Endothelial cell of umbilical vein (primary cell): ENCODE measurements at regions not wholly inside any gene's neighbourhood (a gene's known extent, or its start where the extent isn't known, plus 50 kb on each side); places are given as distances from the start of the nearest gene placed in this dataset.

ENCODE experiments used
- BruUV-seq: library from RNA; stranded (reverse); fragments of 400-500 nt; replicated peaks from 2 replicates; lab custom pipeline; 2021; lab: Mats Ljungman, UMichigan
- CTCF ChIA-PET: fragments of 300-600, 350-600 bp; sonication (Branson Sonifier 250); formaldehyde crosslinking; loops from one replicate; lab custom pipeline; 2021; ENCODE audit warnings: antibody characterized with exemption, inconsistent platforms; lab: Charles Lee
- POLR2A ChIA-PET: fragments of 300-600, 350-600 bp; sonication (Branson Sonifier 250); formaldehyde crosslinking; loops from one replicate; lab custom pipeline; 2021; ENCODE audit warnings: antibody characterized with exemption, inconsistent platforms; lab: Charles Lee
- DNase-seq: peaks from one replicate; pipeline ENCODE4 v3.0.0-alpha.2; 2011; ENCODE audit warnings: low read depth, low spot score
- FAIRE-seq: peaks from 2 replicates; lab custom pipeline; 2011; peaks lifted over from hg19 to GRCh38; lab: Jason Lieb, UNC
- H2AFZ ChIP-seq: 2 replicates; pipeline ENCODE4 v1.6.0; 2012; ENCODE audit warnings: low read depth, low read length, control low read depth, inconsistent platforms
- H3K27ac ChIP-seq: 2 replicates; pipeline ENCODE4 v1.5.1; 2011; ENCODE audit warnings: low read depth, mild to moderate bottlenecking, control low read depth, low read length, moderate library complexity; ENCODE audit not compliant: insufficient read depth
- H3K27me3 ChIP-seq, 2 experiments: 2 replicates each; pipeline versions ENCODE4 v1.6.0 to v1.6.1; 2011; ENCODE audit warnings: low read length in 2 of 2, mixed read lengths in 1 of 2; ENCODE audit not compliant: control insufficient read depth in 2 of 2, insufficient read depth in 2 of 2
- H3K36me3 ChIP-seq, 2 experiments: 2 replicates in 1 of 2; 3 replicates in 1 of 2; pipeline ENCODE4 v1.5.1; 2011; ENCODE audit warnings: low read length in 2 of 2, mild to moderate bottlenecking in 1 of 2, moderate library complexity in 1 of 2; ENCODE audit not compliant: control insufficient read depth in 2 of 2, insufficient read depth in 2 of 2; ENCODE audit errors: extremely low read depth in 1 of 2
- H3K4me1 ChIP-seq: 3 replicates; pipeline ENCODE4 v1.5.1; 2011; ENCODE audit warnings: mild to moderate bottlenecking, low read length; ENCODE audit not compliant: control insufficient read depth, insufficient read depth; ENCODE audit errors: extremely low read depth
- H3K4me2 ChIP-seq: 2 replicates; pipeline ENCODE4 v1.6.1; 2011; ENCODE audit warnings: low read length, control low read depth, mixed read lengths; ENCODE audit not compliant: insufficient read depth
- H3K4me3 ChIP-seq, 3 experiments: fragments of 200-600 bp in 1 of 3; sonication (generic), shearing (Covaris generic) in 1 of 3; replicated peaks in 1 of 3; 2 replicates each; pipeline ENCODE4 v1.5.1; 2011 to 2016; ENCODE audit warnings: control low read depth in 3 of 3, low read length in 3 of 3, mild to moderate bottlenecking in 2 of 3, inconsistent platforms in 1 of 3, low read depth in 1 of 3, moderate library complexity in 1 of 3; ENCODE audit not compliant: insufficient read depth in 1 of 3
- H3K79me2 ChIP-seq: 2 replicates; pipeline ENCODE4 v1.6.0; 2012; ENCODE audit warnings: low read length, inconsistent platforms; ENCODE audit not compliant: control insufficient read depth, insufficient read depth
- H3K9ac ChIP-seq: replicated peaks from 2 replicates; pipeline ENCODE3; 2011; ENCODE audit warnings: low read length, control low read depth; ENCODE audit not compliant: insufficient read depth; ENCODE audit errors: extremely low read depth
- H3K9me1 ChIP-seq: replicated peaks from 3 replicates; pipeline ENCODE4 v1.6.0; 2011; ENCODE audit warnings: mild to moderate bottlenecking, low read length; ENCODE audit not compliant: control insufficient read depth, insufficient read depth; ENCODE audit errors: extremely low read depth
- H3K9me3 ChIP-seq: replicated peaks from 2 replicates; pipeline ENCODE4 v1.5.1; 2012; ENCODE audit warnings: low read length, inconsistent platforms; ENCODE audit not compliant: control insufficient read depth, insufficient read depth
- H4K20me1 ChIP-seq: replicated peaks from 2 replicates; pipeline ENCODE3; 2011; ENCODE audit warnings: mild to moderate bottlenecking, low read length; ENCODE audit not compliant: control insufficient read depth, insufficient read depth; ENCODE audit errors: extremely low read depth
- EZH2 ChIP-seq: IDR thresholded peaks from 2 replicates; pipeline ENCODE4 v1.6.1; 2012; ENCODE audit warnings: borderline replicate concordance, low read depth, mild to moderate bottlenecking, moderate library complexity, low read length, inconsistent platforms; ENCODE audit not compliant: severe bottlenecking
- FOS ChIP-seq: IDR thresholded peaks from 2 replicates; pipeline ENCODE4 v1.6.1; 2011; ENCODE audit warnings: mild to moderate bottlenecking, low read length, moderate library complexity, borderline replicate concordance; ENCODE audit not compliant: insufficient read depth
- GATA2 ChIP-seq: IDR thresholded peaks from 2 replicates; pipeline ENCODE4 v1.7.0; 2011; ENCODE audit warnings: low read depth, mild to moderate bottlenecking, moderate library complexity, mixed read lengths, low read length; ENCODE audit not compliant: insufficient read length, insufficient read depth
- JUN ChIP-seq: IDR thresholded peaks from 2 replicates; pipeline ENCODE4 v1.6.1; 2011; ENCODE audit warnings: borderline replicate concordance, low read depth; ENCODE audit not compliant: insufficient read length, insufficient read depth
- MYC ChIP-seq: IDR thresholded peaks from one replicate; pipeline ENCODE4 v1.6.1; 2011; ENCODE audit warnings: mild to moderate bottlenecking, low read depth, low read length
- POLR2A ChIP-seq: IDR thresholded peaks from 2 replicates; pipeline ENCODE4 v1.6.1; 2012; ENCODE audit warnings: low read depth, mild to moderate bottlenecking, control low read depth, low read length
- POLR2AphosphoS5 ChIP-seq: IDR thresholded peaks from 2 replicates; pipeline ENCODE4 v1.6.1; 2012; ENCODE audit warnings: low read depth, mild to moderate bottlenecking, control low read depth, low read length, moderate library complexity; ENCODE audit not compliant: insufficient read depth
- dilution Hi-C: fragments of 300-500 bp; cut with MboI; formaldehyde crosslinking; loops from one replicate; pipeline ENCODE4 v1.15.0; 2019; ENCODE audit warnings: low sequenced_read_pairs; ENCODE audit not compliant: extremely low pct_ligation_motif_present
- intact Hi-C: fragments of 100-400 bp; cut with micrococcal nuclease; formaldehyde crosslinking; loops from one replicate; pipeline ENCODE4 v1.10.0; 2022
- TF ChIP-seq, protein P1 (sequence below), 2 donors: IDR thresholded peaks; 1 replicate in 1 of 2; 2 replicates in 1 of 2; pipeline ENCODE4 v1.5.1; 2011; ENCODE audit warnings: low read length in 2 of 2, mild to moderate bottlenecking in 2 of 2, moderate library complexity in 2 of 2, control low read depth in 1 of 2, inconsistent platforms in 1 of 2, low read depth in 1 of 2; ENCODE audit not compliant: insufficient read depth in 1 of 2; ENCODE audit errors: extremely low read depth in 1 of 2
- TF ChIP-seq, protein P2 (sequence below): IDR thresholded peaks from 2 replicates; pipeline ENCODE4 v1.6.1; 2011; ENCODE audit not compliant: insufficient read depth, insufficient read length

DNA sequence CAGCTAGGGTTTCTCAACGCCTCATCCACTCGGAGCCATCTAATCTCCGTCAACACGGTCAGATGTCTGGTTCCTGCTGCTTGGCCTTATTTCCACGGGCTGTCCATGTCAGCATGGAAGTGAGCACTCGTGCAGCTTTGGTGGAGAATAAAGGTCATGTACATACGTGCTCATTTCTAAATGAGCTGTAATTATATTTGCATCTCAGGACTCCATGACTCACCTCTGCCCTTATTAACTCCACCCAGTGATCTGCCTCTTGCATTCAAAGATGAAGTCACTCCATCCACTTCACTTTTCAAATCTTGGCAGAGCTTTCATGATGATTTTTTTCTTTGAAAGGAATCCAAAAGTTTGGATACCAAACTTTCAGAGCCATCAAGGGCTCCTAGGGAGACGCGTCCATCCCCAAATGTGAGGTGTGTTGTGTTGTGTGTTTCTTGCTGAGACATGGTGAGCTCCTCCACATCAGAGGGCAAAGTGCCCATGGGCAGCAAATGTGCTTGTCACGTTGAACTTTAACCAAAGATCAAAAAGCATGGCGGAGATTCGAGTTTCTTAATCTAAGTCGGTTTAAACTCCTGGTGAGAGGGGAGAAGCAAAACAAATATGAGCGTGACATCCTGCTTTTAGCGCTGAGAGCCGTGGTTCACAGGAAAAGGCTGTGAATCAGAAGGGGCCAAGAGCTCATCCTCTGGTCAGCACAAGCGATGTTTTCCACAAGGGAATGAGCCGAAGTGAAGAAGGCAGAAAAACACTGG is 68.6 kb upstream of the ERRFI1 start:
- intact Hi-C loops (loop anchor here (1.0 kb wide), 1 partner anchor 48 kb away; no protein-coding TSS in a partner anchor), dilution Hi-C loops (loop anchor here (10.0 kb wide), 1 partner anchor 50 kb away; no protein-coding TSS in a partner anchor)
- POLR2A ChIA-PET, result interaction anchor here (1.0 kb wide), 1 partner anchor 43 kb away, joined by 3 read pairs; no protein-coding TSS in a partner anchor
- H3K36me3 ChIP-seq, result no peaks in the 10 kb centered on the region
- FAIRE-seq, result peak; percentile 96
- H3K4me2 ChIP-seq, result peak overlapping the region; percentile 56
- peak overlapping the region; percentile 86 for H3K9ac ChIP-seq
- no peaks in the 10 kb centered on the region for H3K9me1 ChIP-seq
- no peaks in the 10 kb centered on the region for H3K79me2 ChIP-seq
- no peaks in the 10 kb centered on the region for H3K9me3 ChIP-seq
- no peak overlapping the region for H3K4me3 ChIP-seq
- H4K20me1 ChIP-seq, result no peaks in the 10 kb centered on the region
- peak overlapping the region; percentile 98 for H3K27ac ChIP-seq
- H3K4me1 ChIP-seq, result peaks cover 69% of the 10 kb centered on the region
- CTCF ChIA-PET, result interaction anchor here (0.7 to 1.9 kb wide), 10 partner anchors 26 to 221 kb away, joined by 3 to 13 read pairs (median 4); no protein-coding TSS in a partner anchor
- TF ChIP-seq POLR2AphosphoS5 (peak; percentile 72), EZH2 (no peak), POLR2A (no peak), JUN (peak; percentile 67), GATA2 (peak; percentile 39), MYC (no peak), FOS (peak; percentile 71)
- TF ChIP-seq, protein P1, sequence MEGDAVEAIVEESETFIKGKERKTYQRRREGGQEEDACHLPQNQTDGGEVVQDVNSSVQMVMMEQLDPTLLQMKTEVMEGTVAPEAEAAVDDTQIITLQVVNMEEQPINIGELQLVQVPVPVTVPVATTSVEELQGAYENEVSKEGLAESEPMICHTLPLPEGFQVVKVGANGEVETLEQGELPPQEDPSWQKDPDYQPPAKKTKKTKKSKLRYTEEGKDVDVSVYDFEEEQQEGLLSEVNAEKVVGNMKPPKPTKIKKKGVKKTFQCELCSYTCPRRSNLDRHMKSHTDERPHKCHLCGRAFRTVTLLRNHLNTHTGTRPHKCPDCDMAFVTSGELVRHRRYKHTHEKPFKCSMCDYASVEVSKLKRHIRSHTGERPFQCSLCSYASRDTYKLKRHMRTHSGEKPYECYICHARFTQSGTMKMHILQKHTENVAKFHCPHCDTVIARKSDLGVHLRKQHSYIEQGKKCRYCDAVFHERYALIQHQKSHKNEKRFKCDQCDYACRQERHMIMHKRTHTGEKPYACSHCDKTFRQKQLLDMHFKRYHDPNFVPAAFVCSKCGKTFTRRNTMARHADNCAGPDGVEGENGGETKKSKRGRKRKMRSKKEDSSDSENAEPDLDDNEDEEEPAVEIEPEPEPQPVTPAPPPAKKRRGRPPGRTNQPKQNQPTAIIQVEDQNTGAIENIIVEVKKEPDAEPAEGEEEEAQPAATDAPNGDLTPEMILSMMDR (IDR thresholded peaks at IDR 0.05; ENCODE audit: extremely low read depth in 1 of 2, insufficient read depth in 1 of 2, low read depth in 1 of 2, low read length in 2 of 2), result no peak
- TF ChIP-seq, protein P2, sequence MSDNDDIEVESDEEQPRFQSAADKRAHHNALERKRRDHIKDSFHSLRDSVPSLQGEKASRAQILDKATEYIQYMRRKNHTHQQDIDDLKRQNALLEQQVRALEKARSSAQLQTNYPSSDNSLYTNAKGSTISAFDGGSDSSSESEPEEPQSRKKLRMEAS, result no peak
- BruUV-seq, result no TSS peak
- DNase-seq, result peak; percentile 95
- H3K27me3 ChIP-seq, result no peaks in the 10 kb centered on the region
- no peak overlapping the region for H2AFZ ChIP-seq
